ENCODE measurements at regions not wholly inside any gene's neighbourhood (a gene's known extent, or its start where the extent isn't known, plus 50 kb on each side); places are given as distances from the start of the nearest gene placed in this dataset.

DNA sequence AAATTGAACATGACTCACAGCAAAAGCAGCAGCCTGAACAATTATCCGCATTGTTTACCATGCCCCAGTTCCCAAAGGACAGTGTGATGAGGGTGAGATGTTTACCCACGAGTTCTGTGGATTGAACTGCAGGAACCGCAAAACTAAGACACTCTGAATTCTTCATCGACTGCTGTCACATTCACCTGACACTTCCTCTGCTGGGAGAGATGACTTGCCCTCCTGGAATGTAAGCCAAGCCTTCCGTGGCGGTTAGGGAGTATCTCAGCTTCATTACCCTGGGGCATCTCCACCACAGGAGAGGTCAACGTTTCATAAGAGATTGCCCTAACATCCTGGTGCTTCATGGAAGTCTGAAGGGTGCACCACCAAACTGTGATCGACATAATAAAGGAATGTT, 374.6 kb upstream of the ADARB2 start:
- POLR2A ChIA-PET = no interaction called here
- no peak for ATAC-seq (ENCODE audit: poor library complexity)
- H3K27ac Mint-ChIP-seq = no peak overlapping the region

DNA sequence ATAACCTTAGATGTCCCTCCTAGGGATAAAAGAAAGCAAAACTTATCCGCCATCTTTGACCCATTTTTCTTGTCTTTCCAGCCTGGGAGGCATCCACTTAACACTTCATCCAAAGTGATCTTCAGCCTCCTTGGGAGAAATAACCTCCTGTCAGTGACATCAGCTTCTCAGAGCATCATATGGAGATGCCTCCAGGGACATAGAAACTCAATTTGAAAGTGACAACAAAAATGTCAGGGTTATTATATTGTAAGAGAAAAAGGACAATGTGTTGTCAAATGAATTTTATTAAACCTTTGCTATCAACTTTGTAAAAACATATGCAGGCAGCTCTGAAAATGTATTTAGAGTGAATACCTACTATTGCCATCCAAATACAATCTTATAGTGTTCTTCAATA, 371.2 kb upstream of the ADARB2 start:
- H3K27ac ChIP-seq (ENCODE audit: low read depth in 1 of 2, low read length in 2 of 2) = no peak overlapping the region
- H3K27me3 ChIP-seq (ENCODE audit: control insufficient read depth in 1 of 2, insufficient read depth in 2 of 2, low read length in 2 of 2) = no peaks in the 10 kb centered on the region
- CTCF ChIA-PET = no interaction called here
- no peaks in the 10 kb centered on the region for H3K36me3 ChIP-seq (ENCODE audit: insufficient read depth, low read length)
- no peak overlapping the region for H3K27ac Mint-ChIP-seq
- POLR2A ChIA-PET = no interaction called here
- H3K9me3 Mint-ChIP-seq = no peaks in the 10 kb centered on the region
- no peak for ATAC-seq (ENCODE audit: poor library complexity)
- no peaks in the 10 kb centered on the region for H3K4me1 ChIP-seq (ENCODE audit: insufficient read depth, low read length)
- intact Hi-C loops (cut with DNase I, micrococcal nuclease) = no loop called here
- no peak for DNase-seq
- no peaks in the 10 kb centered on the region for H3K36me3 Mint-ChIP-seq (ENCODE audit: low read depth)
- H3K4me3 Mint-ChIP-seq = no peak overlapping the region
- H3K9me3 ChIP-seq (ENCODE audit: control insufficient read depth in 1 of 2, insufficient read depth in 1 of 2, low read length in 2 of 2) = peaks cover 0 to 3% of the 10 kb centered on the region in 2 experiments
- H3K4me1 Mint-ChIP-seq (ENCODE audit: low read depth) = no peaks in the 10 kb centered on the region
- TF ChIP-seq, protein P1, sequence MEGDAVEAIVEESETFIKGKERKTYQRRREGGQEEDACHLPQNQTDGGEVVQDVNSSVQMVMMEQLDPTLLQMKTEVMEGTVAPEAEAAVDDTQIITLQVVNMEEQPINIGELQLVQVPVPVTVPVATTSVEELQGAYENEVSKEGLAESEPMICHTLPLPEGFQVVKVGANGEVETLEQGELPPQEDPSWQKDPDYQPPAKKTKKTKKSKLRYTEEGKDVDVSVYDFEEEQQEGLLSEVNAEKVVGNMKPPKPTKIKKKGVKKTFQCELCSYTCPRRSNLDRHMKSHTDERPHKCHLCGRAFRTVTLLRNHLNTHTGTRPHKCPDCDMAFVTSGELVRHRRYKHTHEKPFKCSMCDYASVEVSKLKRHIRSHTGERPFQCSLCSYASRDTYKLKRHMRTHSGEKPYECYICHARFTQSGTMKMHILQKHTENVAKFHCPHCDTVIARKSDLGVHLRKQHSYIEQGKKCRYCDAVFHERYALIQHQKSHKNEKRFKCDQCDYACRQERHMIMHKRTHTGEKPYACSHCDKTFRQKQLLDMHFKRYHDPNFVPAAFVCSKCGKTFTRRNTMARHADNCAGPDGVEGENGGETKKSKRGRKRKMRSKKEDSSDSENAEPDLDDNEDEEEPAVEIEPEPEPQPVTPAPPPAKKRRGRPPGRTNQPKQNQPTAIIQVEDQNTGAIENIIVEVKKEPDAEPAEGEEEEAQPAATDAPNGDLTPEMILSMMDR (IDR thresholded peaks at IDR 0.05) = no peak
- H3K4me3 ChIP-seq (ENCODE audit: low read length) = no peak overlapping the region
- no peaks in the 10 kb centered on the region for H3K27me3 Mint-ChIP-seq

More for the DNA sequence above, 374.6 kb upstream of the ADARB2 start:
- Histone ChIP-seq H3K4me3 (ENCODE audit: low read length) (no peak overlapping the region), H3K27me3 (ENCODE audit: control insufficient read depth in 1 of 2, insufficient read depth in 2 of 2, low read length in 2 of 2) (no peaks in the 10 kb centered on the region), H3K4me1 (ENCODE audit: insufficient read depth, low read length) (no peaks in the 10 kb centered on the region), H3K9me3 (ENCODE audit: control insufficient read depth in 1 of 2, insufficient read depth in 1 of 2, low read length in 2 of 2) (peaks cover 0 to 6% of the 10 kb centered on the region in 2 experiments), H3K27ac (ENCODE audit: low read depth in 1 of 2, low read length in 2 of 2) (no peak overlapping the region), H3K36me3 (ENCODE audit: insufficient read depth, low read length) (no peaks in the 10 kb centered on the region)
- no peaks in the 10 kb centered on the region for H3K36me3 Mint-ChIP-seq (ENCODE audit: low read depth)
- no peaks in the 10 kb centered on the region for H3K4me1 Mint-ChIP-seq (ENCODE audit: low read depth)
- intact Hi-C loops (cut with DNase I, micrococcal nuclease) = no loop called here
- H3K4me3 Mint-ChIP-seq = no peak overlapping the region
- H3K9me3 Mint-ChIP-seq = no peaks in the 10 kb centered on the region
- TF ChIP-seq, protein P1 (IDR thresholded peaks at IDR 0.05) = no peak
- CTCF ChIA-PET = no interaction called here
- no peak for DNase-seq
- H3K27me3 Mint-ChIP-seq = no peaks in the 10 kb centered on the region

DNA sequence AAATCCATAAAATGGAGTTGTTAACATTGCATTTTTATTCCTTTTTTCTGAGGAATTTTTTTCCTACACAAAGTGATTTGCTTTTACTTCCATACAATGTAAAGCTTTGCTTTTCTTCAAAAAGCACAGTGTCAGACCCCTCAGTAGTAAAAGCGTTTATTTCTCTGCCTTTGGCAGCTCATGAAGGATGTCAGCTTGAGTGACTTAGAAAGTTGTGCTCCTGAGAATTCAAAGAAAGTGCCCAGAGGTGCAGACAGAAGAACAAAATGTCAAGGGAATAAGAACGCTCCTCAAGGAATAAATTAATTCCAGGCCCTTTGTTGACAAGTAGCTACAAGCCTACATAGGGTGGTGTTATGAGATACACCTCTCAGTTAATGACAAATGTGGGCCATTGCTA, 369.3 kb upstream of the ADARB2 start:
- Mint-ChIP-seq H3K4me3 (no peak overlapping the region), H3K27me3 (no peaks in the 10 kb centered on the region), H3K27ac (no peak overlapping the region)

More for the DNA sequence above, 369.3 kb upstream of the ADARB2 start:
- Histone ChIP-seq H3K4me3 (ENCODE audit: low read length) (no peak overlapping the region), H3K27ac (ENCODE audit: low read depth in 1 of 2, low read length in 2 of 2) (no peak overlapping the region), H3K4me1 (ENCODE audit: insufficient read depth, low read length) (no peaks in the 10 kb centered on the region), H3K27me3 (ENCODE audit: control insufficient read depth in 1 of 2, insufficient read depth in 2 of 2, low read length in 2 of 2) (no peaks in the 10 kb centered on the region), H3K9me3 (ENCODE audit: control insufficient read depth in 1 of 2, insufficient read depth in 1 of 2, low read length in 2 of 2) (peaks cover 0 to 3% of the 10 kb centered on the region in 2 experiments), H3K36me3 (ENCODE audit: insufficient read depth, low read length) (no peaks in the 10 kb centered on the region)
- ChIA-PET CTCF (no interaction called here), POLR2A (no interaction called here)
- no peaks in the 10 kb centered on the region for H3K4me1 Mint-ChIP-seq (ENCODE audit: low read depth)
- TF ChIP-seq, protein P1 (IDR thresholded peaks at IDR 0.05) = no peak
- ATAC-seq (ENCODE audit: poor library complexity) = no peak
- DNase-seq = no peak
- H3K9me3 Mint-ChIP-seq = no peaks in the 10 kb centered on the region
- intact Hi-C loops (cut with DNase I, micrococcal nuclease) = no loop called here
- H3K36me3 Mint-ChIP-seq (ENCODE audit: low read depth) = no peaks in the 10 kb centered on the region
